MCF 10A (cell line): ENCODE measurements at regions not wholly inside any gene's neighbourhood (a gene's known extent, or its start where the extent isn't known, plus 50 kb on each side); places are given as distances from the start of the nearest gene placed in this dataset.

Experiments
- BruUV-seq: library from RNA; stranded (reverse); fragments of 400-500 nt; replicated peaks from 2 replicates; lab custom pipeline; 2021; lab: Mats Ljungman, UMichigan
- CTCF ChIA-PET: fragments of 300-600 bp; sonication (Branson Sonifier 250); formaldehyde crosslinking; extraction: SDS; loops from one replicate; lab custom pipeline; 2021; ENCODE audit warnings: antibody characterized with exemption, inconsistent platforms; lab: Yijun Ruan, JAX
- POLR2A ChIA-PET: fragments of 300-600, 350-650 bp; sonication (Branson Sonifier 250); formaldehyde crosslinking; extraction: SDS; loops from one replicate; lab custom pipeline; 2020; ENCODE audit warnings: antibody characterized with exemption, inconsistent platforms; lab: Yijun Ruan, JAX
- DNase-seq: peaks from one replicate; pipeline ENCODE4 v3.0.0-alpha.2; 2018; ENCODE audit not compliant: unreplicated experiment
- H3K27ac Mint-ChIP-seq: one replicate; pipeline ENCODE4 v1.8.0; 2022; ENCODE audit warnings: mild to moderate bottlenecking, low read depth, mixed read lengths; ENCODE audit not compliant: unreplicated experiment
- H3K27me3 Mint-ChIP-seq: one replicate; pipeline ENCODE4 v1.8.0; 2022; ENCODE audit warnings: mixed read lengths; ENCODE audit not compliant: insufficient read depth, unreplicated experiment
- H3K36me3 Mint-ChIP-seq: one replicate; pipeline ENCODE4 v1.8.0; 2022; ENCODE audit warnings: mild to moderate bottlenecking, moderate library complexity, mixed read lengths; ENCODE audit not compliant: insufficient read depth, unreplicated experiment
- H3K4me1 Mint-ChIP-seq: one replicate; pipeline ENCODE4 v1.8.0; 2022; ENCODE audit warnings: mixed read lengths; ENCODE audit not compliant: insufficient read depth, unreplicated experiment
- H3K4me3 Mint-ChIP-seq: one replicate; pipeline ENCODE4 v1.8.0; 2022; ENCODE audit warnings: mild to moderate bottlenecking, moderate library complexity, mixed read lengths; ENCODE audit not compliant: unreplicated experiment
- H3K9me3 Mint-ChIP-seq: one replicate; pipeline ENCODE4 v1.8.0; 2022; ENCODE audit warnings: mixed read lengths; ENCODE audit not compliant: unreplicated experiment
- intact Hi-C: fragments of 100-400 bp; cut with micrococcal nuclease; formaldehyde crosslinking; loops from 2 replicates; pipeline ENCODE4 v1.14.1; 2022
- TF ChIP-seq, protein P1 (sequence below): fragments of 200-600 bp; IDR thresholded peaks from one replicate; pipeline ENCODE4 v1.8.0; 2022; ENCODE audit warnings: antibody characterized with exemption, mild to moderate bottlenecking; ENCODE audit not compliant: unreplicated experiment

GRCh38 chr15:38857814-38858213, 293.2 kb upstream of the RASGRP1 start:
- TF ChIP-seq, protein P1, sequence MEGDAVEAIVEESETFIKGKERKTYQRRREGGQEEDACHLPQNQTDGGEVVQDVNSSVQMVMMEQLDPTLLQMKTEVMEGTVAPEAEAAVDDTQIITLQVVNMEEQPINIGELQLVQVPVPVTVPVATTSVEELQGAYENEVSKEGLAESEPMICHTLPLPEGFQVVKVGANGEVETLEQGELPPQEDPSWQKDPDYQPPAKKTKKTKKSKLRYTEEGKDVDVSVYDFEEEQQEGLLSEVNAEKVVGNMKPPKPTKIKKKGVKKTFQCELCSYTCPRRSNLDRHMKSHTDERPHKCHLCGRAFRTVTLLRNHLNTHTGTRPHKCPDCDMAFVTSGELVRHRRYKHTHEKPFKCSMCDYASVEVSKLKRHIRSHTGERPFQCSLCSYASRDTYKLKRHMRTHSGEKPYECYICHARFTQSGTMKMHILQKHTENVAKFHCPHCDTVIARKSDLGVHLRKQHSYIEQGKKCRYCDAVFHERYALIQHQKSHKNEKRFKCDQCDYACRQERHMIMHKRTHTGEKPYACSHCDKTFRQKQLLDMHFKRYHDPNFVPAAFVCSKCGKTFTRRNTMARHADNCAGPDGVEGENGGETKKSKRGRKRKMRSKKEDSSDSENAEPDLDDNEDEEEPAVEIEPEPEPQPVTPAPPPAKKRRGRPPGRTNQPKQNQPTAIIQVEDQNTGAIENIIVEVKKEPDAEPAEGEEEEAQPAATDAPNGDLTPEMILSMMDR, result no peak
- H3K36me3 Mint-ChIP-seq, result no peaks in the 10 kb centered on the region
- peaks cover 6% of the 10 kb centered on the region for H3K4me1 Mint-ChIP-seq
- no peak for DNase-seq
- POLR2A ChIA-PET, result interaction anchor here (1.4 kb wide), 1 partner anchor 10 kb away, joined by 4 read pairs; no protein-coding TSS in a partner anchor
- intact Hi-C loops, result no loop called here
- H3K27me3 Mint-ChIP-seq, result no peaks in the 10 kb centered on the region
- no peaks in the 10 kb centered on the region for H3K9me3 Mint-ChIP-seq
- H3K27ac Mint-ChIP-seq, result no peak overlapping the region
- CTCF ChIA-PET, result no interaction called here
- BruUV-seq, result no TSS peak
- no peak overlapping the region for H3K4me3 Mint-ChIP-seq

DNA sequence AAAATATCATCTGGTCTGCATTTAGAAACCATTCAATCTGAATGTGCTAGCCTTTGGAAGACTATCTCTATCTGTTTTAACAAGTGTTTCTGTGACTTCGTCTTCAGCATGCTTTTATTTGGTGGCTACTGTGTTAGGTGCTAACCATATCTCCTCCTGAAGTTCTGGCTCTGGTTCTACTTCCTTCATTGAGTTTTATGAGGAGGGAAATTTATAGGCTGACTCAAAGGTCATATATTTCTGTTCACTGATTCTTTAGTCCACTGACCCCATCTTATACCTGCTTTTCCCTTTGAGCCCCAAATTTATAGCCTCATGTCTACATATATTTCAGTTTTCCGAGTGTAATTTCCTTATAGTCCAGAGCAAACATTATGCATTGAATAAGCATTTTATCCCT, 295.0 kb upstream of the RASGRP1 start:
- DNase-seq, result no peak
- BruUV-seq, result no TSS peak
- ChIA-PET CTCF (no interaction called here), POLR2A (no interaction called here)
- no peak overlapping the region for H3K27ac Mint-ChIP-seq
- no peaks in the 10 kb centered on the region for H3K9me3 Mint-ChIP-seq
- intact Hi-C loops, result no loop called here
- TF ChIP-seq, protein P1, result no peak
- no peak overlapping the region for H3K4me3 Mint-ChIP-seq
- H3K27me3 Mint-ChIP-seq, result no peaks in the 10 kb centered on the region
- H3K4me1 Mint-ChIP-seq, result peaks cover under 1% of the 10 kb centered on the region
- H3K36me3 Mint-ChIP-seq, result no peaks in the 10 kb centered on the region

- no peak for DNase-seq
- H3K36me3 Mint-ChIP-seq, result no peaks in the 10 kb centered on the region
- no peaks in the 10 kb centered on the region for H3K9me3 Mint-ChIP-seq
- no peaks in the 10 kb centered on the region for H3K4me1 Mint-ChIP-seq
- no peak overlapping the region for H3K27ac Mint-ChIP-seq
- BruUV-seq, result no TSS peak
- intact Hi-C loops, result no loop called here
- POLR2A ChIA-PET, result no interaction called here
- TF ChIP-seq, protein P1, result no peak
- no peak overlapping the region for H3K4me3 Mint-ChIP-seq
- no peaks in the 10 kb centered on the region for H3K27me3 Mint-ChIP-seq
- CTCF ChIA-PET, result no interaction called here
Measured at GRCh38 chr15:38860253-38860652, 295.6 kb upstream of the RASGRP1 start.

DNA sequence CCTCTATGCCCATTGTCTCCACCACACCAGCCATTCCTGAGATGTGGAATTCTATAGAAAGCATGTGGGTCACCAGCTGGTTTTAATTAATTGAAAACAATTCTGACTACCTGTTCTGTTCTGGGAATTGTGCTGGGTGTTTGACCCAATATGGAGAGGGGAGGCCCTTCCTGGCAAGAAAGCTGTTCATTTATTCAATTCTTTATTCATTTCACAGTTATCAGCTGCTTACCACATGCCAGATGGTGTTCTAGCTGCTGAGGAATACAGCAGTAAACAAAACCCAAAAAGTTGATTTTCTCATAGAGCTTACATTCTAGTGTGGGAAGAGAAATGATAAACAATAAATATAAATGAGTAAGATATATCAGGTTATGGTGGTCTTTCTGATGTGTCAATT, 296.1 kb upstream of the RASGRP1 start:
- H3K36me3 Mint-ChIP-seq, result no peaks in the 10 kb centered on the region
- POLR2A ChIA-PET, result interaction anchor here (0.5 kb wide), 1 partner anchor 713 kb away, joined by 3 read pairs; no protein-coding TSS in a partner anchor
- BruUV-seq, result no TSS peak
- H3K4me3 Mint-ChIP-seq, result no peak overlapping the region
- DNase-seq, result no peak
- CTCF ChIA-PET, result interaction anchor here (0.7 kb wide), 1 partner anchor 39 kb away, joined by 4 read pairs; no protein-coding TSS in a partner anchor
- H3K9me3 Mint-ChIP-seq, result no peaks in the 10 kb centered on the region
- no peak overlapping the region for H3K27ac Mint-ChIP-seq
- TF ChIP-seq, protein P1, result no peak
- no peaks in the 10 kb centered on the region for H3K27me3 Mint-ChIP-seq
- intact Hi-C loops, result no loop called here
- H3K4me1 Mint-ChIP-seq, result no peaks in the 10 kb centered on the region
